GM12878 (cell line): ENCODE measurements at regions not wholly inside any gene's neighbourhood (a gene's known extent, or its start where the extent isn't known, plus 50 kb on each side); places are given as distances from the start of the nearest gene placed in this dataset.

Experiments used
- ATAC-seq: fragments of 200-7000 bp; cut with Tn5 transposase; 3 replicates; pipeline ENCODE4 v1.9.1; 2020; ENCODE audit warnings: mild to moderate bottlenecking, moderate library complexity
- BruUV-seq: library from RNA; stranded (reverse); fragments of 400-500 nt; replicated peaks from 2 replicates; lab custom pipeline; 2021; lab: Mats Ljungman, UMichigan
- CTCF ChIA-PET: fragments of 300-600 bp; sonication (Branson Sonifier 250); formaldehyde crosslinking; extraction: SDS; loops from one replicate; lab custom pipeline; 2021; ENCODE audit warnings: inconsistent platforms; lab: Yijun Ruan, JAX
- POLR2A ChIA-PET: fragments of 350-600 bp; formaldehyde crosslinking; extraction: SDS; loops from one replicate; lab custom pipeline; 2021; ENCODE audit warnings: inconsistent platforms; lab: Charles Lee
- RAD21 ChIA-PET: fragments of 300-600 bp; sonication (Branson Sonifier 250); formaldehyde crosslinking; loops from one replicate; lab custom pipeline; 2023; ENCODE audit warnings: antibody characterized with exemption; ENCODE audit not compliant: unreplicated experiment; lab: Charles Lee
- SMC1A ChIA-PET: fragments of 300-600 bp; sonication (Branson Sonifier 250); formaldehyde crosslinking; loops from one replicate; lab custom pipeline; 2023; ENCODE audit not compliant: unreplicated experiment, uncharacterized antibody; lab: Charles Lee
- DNase-seq: peaks from one replicate; pipeline ENCODE4 v3.0.0-alpha.2; 2011; ENCODE audit warnings: low read depth, low spot score
- FAIRE-seq: peaks from 3 replicates; lab custom pipeline; 2011; peaks lifted over from hg19 to GRCh38; lab: Jason Lieb, UNC
- H2AFZ ChIP-seq: 2 replicates; pipeline ENCODE4 v1.6.0; 2011; ENCODE audit warnings: low read depth, low read length, control low read depth; ENCODE audit not compliant: control insufficient read depth
- H3K27ac ChIP-seq: 2 replicates; pipeline ENCODE4 v1.5.1; 2011; ENCODE audit warnings: control low read depth; ENCODE audit not compliant: control insufficient read depth, insufficient read depth
- H3K27me3 ChIP-seq, 2 experiments: replicated peaks in 1 of 2; 2 replicates each; pipeline versions ENCODE4 v1.6.0 to v1.6.1; 2011; ENCODE audit warnings: low read length in 1 of 2; ENCODE audit not compliant: control insufficient read depth in 2 of 2, insufficient read depth in 2 of 2
- H3K36me3 ChIP-seq, 2 experiments: 2 replicates each; pipeline ENCODE4 v1.5.1; 2011; ENCODE audit warnings: low read length in 1 of 2; ENCODE audit not compliant: control insufficient read depth in 2 of 2, insufficient read depth in 2 of 2
- H3K4me1 ChIP-seq: 2 replicates; pipeline ENCODE4 v1.6.1; 2011; ENCODE audit warnings: mild to moderate bottlenecking, low read length, moderate library complexity, mixed read lengths; ENCODE audit not compliant: control insufficient read depth, insufficient read depth
- H3K4me2 ChIP-seq: 2 replicates; pipeline ENCODE4 v1.6.0; 2011; ENCODE audit warnings: control low read depth; ENCODE audit not compliant: control insufficient read depth, insufficient read depth
- H3K4me3 ChIP-seq: fragments of 200-600 bp; sonication (generic); 2 replicates; pipeline ENCODE4 v1.5.1; 2016
- H3K79me2 ChIP-seq: 2 replicates; pipeline ENCODE4 v1.6.0; 2011; ENCODE audit warnings: low read length; ENCODE audit not compliant: control insufficient read depth, insufficient read depth
- H3K9ac ChIP-seq: 2 replicates; pipeline ENCODE4 v1.8.0; 2011; ENCODE audit warnings: low read length, control low read depth, mixed read lengths; ENCODE audit not compliant: control insufficient read depth, insufficient read depth
- H3K9me3 ChIP-seq: replicated peaks from 3 replicates; pipeline ENCODE4 v1.5.1; 2011; ENCODE audit warnings: mild to moderate bottlenecking, low read length; ENCODE audit not compliant: control insufficient read depth, insufficient read depth
- H4K20me1 ChIP-seq: 2 replicates; pipeline ENCODE4 v1.6.0; 2011; ENCODE audit not compliant: control insufficient read depth, insufficient read depth
- IRF4 ChIP-seq: IDR thresholded peaks from 2 replicates; pipeline ENCODE4 v1.6.1; 2011; ENCODE audit warnings: low read depth, low read length
- KDM1A ChIP-seq: fragments of 200-600 bp; sonication (generic); IDR thresholded peaks from 2 replicates; pipeline ENCODE4 v1.6.1; 2016; ENCODE audit warnings: borderline replicate concordance
- MEF2A ChIP-seq: IDR thresholded peaks from 2 replicates; pipeline ENCODE4 v1.6.1; 2011; ENCODE audit warnings: low read depth, mild to moderate bottlenecking, low read length, moderate library complexity; ENCODE audit not compliant: insufficient read depth
- POU2F2 ChIP-seq: IDR thresholded peaks from 3 replicates; pipeline ENCODE4 v1.6.1; 2011; ENCODE audit warnings: low read depth, mild to moderate bottlenecking, low read length, borderline replicate concordance
- SMARCA5 ChIP-seq: fragments of 450-650 bp; IDR thresholded peaks from 2 replicates; pipeline ENCODE4 v1.6.1; 2017; ENCODE audit warnings: mild to moderate bottlenecking
- SPI1 ChIP-seq: IDR thresholded peaks from 2 replicates; pipeline ENCODE4 v1.6.1; 2011; ENCODE audit warnings: low read depth, mild to moderate bottlenecking, low read length, moderate library complexity, borderline replicate concordance; ENCODE audit not compliant: insufficient read depth
- TCF7 ChIP-seq: IDR thresholded peaks from 2 replicates; pipeline ENCODE4 v1.6.1; 2014; ENCODE audit warnings: antibody characterized with exemption, borderline replicate concordance
- WGBS: methylation state at CpG from one replicate; pipeline ENCODE4 v1.1.6; 2016; ENCODE audit warnings: low lambda C conversion rate; ENCODE audit not compliant: insufficient replicate concordance, insufficient coverage; ENCODE audit errors: missing lambda C conversion rate; 5-methylcytosine and 5-hydroxymethylcytosine counted together
- in situ Hi-C: fragments of 300-500 bp; cut with MboI; formaldehyde crosslinking; loops from 9 replicates; pipeline ENCODE4 v1.14.3; 2018; ENCODE audit warnings: mixed read lengths
- intact Hi-C: fragments of 100-400 bp; cut with micrococcal nuclease; formaldehyde crosslinking; loops from one replicate; pipeline ENCODE4 v1.14.2; 2022; ENCODE audit not compliant: unreplicated experiment
- TF ChIP-seq, protein P1 (sequence below): fragments of 450-650 bp; IDR thresholded peaks from 2 replicates; pipeline ENCODE4 v1.6.1; 2017; ENCODE audit warnings: antibody characterized with exemption, mild to moderate bottlenecking, moderate library complexity
- TF ChIP-seq, protein P2 (sequence below), 3 experiments: IDR thresholded peaks in 2 of 3; conservative IDR thresholded peaks in 1 of 3; 2 replicates each; pipeline ENCODE4 v1.5.1; 2011; ENCODE audit warnings: low read depth in 3 of 3, low read length in 3 of 3, mild to moderate bottlenecking in 3 of 3, control low read depth in 2 of 3, moderate library complexity in 2 of 3, inconsistent platforms in 1 of 3, mixed read lengths in 1 of 3; ENCODE audit not compliant: control insufficient read depth in 2 of 3, insufficient read depth in 1 of 3; ENCODE audit errors: extremely low read depth in 1 of 3
- TF ChIP-seq, protein P3 (sequence below): fragments of 450-650 bp; IDR thresholded peaks from 2 replicates; pipeline ENCODE4 v1.6.1; 2017; ENCODE audit warnings: mild to moderate bottlenecking, moderate library complexity

- no peak overlapping the region for H3K4me2 ChIP-seq
- intact Hi-C loops (no loop called here), in situ Hi-C loops (no loop called here)
- no peaks in the 10 kb centered on the region for H3K4me1 ChIP-seq
- ChIA-PET POLR2A (no interaction called here), RAD21 (no interaction called here), SMC1A (no interaction called here), CTCF (no interaction called here)
- 21% methylated on average over 7 of the region's 7 CpGs for WGBS
- H4K20me1 ChIP-seq = no peaks in the 10 kb centered on the region
- H3K79me2 ChIP-seq = no peaks in the 10 kb centered on the region
- no peak overlapping the region for H3K9ac ChIP-seq
- no peaks in the 10 kb centered on the region for H3K27me3 ChIP-seq
- no peak overlapping the region for H3K4me3 ChIP-seq
- ATAC-seq = no peak
- no TSS peak for BruUV-seq
- no peak overlapping the region for H2AFZ ChIP-seq
- H3K27ac ChIP-seq = no peak overlapping the region
- H3K9me3 ChIP-seq = no peaks in the 10 kb centered on the region
- TF ChIP-seq, protein P1, sequence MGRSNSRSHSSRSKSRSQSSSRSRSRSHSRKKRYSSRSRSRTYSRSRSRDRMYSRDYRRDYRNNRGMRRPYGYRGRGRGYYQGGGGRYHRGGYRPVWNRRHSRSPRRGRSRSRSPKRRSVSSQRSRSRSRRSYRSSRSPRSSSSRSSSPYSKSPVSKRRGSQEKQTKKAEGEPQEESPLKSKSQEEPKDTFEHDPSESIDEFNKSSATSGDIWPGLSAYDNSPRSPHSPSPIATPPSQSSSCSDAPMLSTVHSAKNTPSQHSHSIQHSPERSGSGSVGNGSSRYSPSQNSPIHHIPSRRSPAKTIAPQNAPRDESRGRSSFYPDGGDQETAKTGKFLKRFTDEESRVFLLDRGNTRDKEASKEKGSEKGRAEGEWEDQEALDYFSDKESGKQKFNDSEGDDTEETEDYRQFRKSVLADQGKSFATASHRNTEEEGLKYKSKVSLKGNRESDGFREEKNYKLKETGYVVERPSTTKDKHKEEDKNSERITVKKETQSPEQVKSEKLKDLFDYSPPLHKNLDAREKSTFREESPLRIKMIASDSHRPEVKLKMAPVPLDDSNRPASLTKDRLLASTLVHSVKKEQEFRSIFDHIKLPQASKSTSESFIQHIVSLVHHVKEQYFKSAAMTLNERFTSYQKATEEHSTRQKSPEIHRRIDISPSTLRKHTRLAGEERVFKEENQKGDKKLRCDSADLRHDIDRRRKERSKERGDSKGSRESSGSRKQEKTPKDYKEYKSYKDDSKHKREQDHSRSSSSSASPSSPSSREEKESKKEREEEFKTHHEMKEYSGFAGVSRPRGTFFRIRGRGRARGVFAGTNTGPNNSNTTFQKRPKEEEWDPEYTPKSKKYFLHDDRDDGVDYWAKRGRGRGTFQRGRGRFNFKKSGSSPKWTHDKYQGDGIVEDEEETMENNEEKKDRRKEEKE = no peak
- no peak for TF ChIP-seq MEF2A
- no peak for TF ChIP-seq SPI1
- TF ChIP-seq, protein P2, sequence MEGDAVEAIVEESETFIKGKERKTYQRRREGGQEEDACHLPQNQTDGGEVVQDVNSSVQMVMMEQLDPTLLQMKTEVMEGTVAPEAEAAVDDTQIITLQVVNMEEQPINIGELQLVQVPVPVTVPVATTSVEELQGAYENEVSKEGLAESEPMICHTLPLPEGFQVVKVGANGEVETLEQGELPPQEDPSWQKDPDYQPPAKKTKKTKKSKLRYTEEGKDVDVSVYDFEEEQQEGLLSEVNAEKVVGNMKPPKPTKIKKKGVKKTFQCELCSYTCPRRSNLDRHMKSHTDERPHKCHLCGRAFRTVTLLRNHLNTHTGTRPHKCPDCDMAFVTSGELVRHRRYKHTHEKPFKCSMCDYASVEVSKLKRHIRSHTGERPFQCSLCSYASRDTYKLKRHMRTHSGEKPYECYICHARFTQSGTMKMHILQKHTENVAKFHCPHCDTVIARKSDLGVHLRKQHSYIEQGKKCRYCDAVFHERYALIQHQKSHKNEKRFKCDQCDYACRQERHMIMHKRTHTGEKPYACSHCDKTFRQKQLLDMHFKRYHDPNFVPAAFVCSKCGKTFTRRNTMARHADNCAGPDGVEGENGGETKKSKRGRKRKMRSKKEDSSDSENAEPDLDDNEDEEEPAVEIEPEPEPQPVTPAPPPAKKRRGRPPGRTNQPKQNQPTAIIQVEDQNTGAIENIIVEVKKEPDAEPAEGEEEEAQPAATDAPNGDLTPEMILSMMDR (IDR thresholded peaks at IDR 0.05 in 2 of 3, conservative IDR thresholded peaks at IDR 0.05 in 1 of 3; ENCODE audit: control insufficient read depth in 2 of 3, extremely low read depth in 1 of 3, insufficient read depth in 1 of 3, low read depth in 3 of 3, low read length in 3 of 3) = no peak
- no peak for TF ChIP-seq IRF4
- TF ChIP-seq SMARCA5 = no peak
- TF ChIP-seq, protein P3, sequence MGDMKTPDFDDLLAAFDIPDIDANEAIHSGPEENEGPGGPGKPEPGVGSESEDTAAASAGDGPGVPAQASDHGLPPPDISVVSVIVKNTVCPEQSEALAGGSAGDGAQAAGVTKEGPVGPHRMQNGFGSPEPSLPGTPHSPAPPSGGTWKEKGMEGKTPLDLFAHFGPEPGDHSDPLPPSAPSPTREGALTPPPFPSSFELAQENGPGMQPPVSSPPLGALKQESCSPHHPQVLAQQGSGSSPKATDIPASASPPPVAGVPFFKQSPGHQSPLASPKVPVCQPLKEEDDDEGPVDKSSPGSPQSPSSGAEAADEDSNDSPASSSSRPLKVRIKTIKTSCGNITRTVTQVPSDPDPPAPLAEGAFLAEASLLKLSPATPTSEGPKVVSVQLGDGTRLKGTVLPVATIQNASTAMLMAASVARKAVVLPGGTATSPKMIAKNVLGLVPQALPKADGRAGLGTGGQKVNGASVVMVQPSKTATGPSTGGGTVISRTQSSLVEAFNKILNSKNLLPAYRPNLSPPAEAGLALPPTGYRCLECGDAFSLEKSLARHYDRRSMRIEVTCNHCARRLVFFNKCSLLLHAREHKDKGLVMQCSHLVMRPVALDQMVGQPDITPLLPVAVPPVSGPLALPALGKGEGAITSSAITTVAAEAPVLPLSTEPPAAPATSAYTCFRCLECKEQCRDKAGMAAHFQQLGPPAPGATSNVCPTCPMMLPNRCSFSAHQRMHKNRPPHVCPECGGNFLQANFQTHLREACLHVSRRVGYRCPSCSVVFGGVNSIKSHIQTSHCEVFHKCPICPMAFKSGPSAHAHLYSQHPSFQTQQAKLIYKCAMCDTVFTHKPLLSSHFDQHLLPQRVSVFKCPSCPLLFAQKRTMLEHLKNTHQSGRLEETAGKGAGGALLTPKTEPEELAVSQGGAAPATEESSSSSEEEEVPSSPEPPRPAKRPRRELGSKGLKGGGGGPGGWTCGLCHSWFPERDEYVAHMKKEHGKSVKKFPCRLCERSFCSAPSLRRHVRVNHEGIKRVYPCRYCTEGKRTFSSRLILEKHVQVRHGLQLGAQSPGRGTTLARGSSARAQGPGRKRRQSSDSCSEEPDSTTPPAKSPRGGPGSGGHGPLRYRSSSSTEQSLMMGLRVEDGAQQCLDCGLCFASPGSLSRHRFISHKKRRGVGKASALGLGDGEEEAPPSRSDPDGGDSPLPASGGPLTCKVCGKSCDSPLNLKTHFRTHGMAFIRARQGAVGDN = no peak
- TF ChIP-seq KDM1A = no peak
- TF ChIP-seq POU2F2 = no peak
- no peak for TF ChIP-seq TCF7
- FAIRE-seq = no peak
- no peak for DNase-seq
- H3K36me3 ChIP-seq = no peaks in the 10 kb centered on the region
Measured at GRCh38 chr7:9671979-9672917, 1238.8 kb downstream of the NXPH1 start.
